ENCODE measurements at regions not wholly inside any gene's neighbourhood (a gene's known extent, or its start where the extent isn't known, plus 50 kb on each side); places are given as distances from the start of the nearest gene placed in this dataset.

DNA sequence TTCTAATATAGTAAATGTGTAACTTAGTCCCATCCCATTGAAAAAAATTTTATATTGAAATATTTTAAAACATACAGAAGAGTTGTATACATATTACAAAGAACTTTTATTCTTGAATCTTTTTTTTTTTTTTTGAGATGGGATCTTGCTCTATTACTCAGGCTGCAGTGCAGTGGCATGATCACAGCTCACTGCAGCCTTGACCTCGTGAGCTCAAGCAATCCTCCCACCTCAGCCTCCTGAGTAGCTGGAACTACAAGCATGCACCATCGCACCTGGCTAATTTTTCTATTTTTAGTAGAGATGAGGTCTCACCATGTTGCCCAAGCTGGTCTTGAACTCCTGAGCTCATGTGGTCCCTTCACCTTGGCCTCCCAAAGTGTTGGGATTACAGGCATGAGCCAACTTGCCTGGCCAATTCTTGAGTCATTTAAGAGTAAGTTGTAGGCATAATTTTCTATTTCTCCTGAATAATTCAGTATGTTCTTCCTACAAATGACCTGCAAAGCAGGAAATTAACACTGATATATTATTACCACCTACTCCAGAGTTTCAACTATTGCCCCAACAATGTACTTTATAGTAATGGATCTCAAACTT, 153.0 kb upstream of the BMP4 start:
- TF ChIP-seq RFX5 (IDR thresholded peaks at IDR 0.05; ENCODE audit: low read length) (no peak), POLR2AphosphoS5 (IDR thresholded peaks at IDR 0.05; ENCODE audit: low read depth, low read length) (no peak), EP300 (IDR thresholded peaks at IDR 0.05; ENCODE audit: borderline replicate concordance in 1 of 2, low read depth in 1 of 2, low read length in 1 of 2) (no peak), CTCF (IDR thresholded peaks at IDR 0.05) (no peak), RAD21 (IDR thresholded peaks at IDR 0.05; ENCODE audit: low read length) (no peak), GATA2 (CRISPR knock-in tag; IDR thresholded peaks at IDR 0.05) (no peak), EZH2phosphoT487 (IDR thresholded peaks at IDR 0.05; ENCODE audit: borderline replicate concordance, low read depth) (no peak), GABPA (IDR thresholded peaks at IDR 0.05; ENCODE audit: low read depth) (no peak)
- TF ChIP-seq, protein P1, sequence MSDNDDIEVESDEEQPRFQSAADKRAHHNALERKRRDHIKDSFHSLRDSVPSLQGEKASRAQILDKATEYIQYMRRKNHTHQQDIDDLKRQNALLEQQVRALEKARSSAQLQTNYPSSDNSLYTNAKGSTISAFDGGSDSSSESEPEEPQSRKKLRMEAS (IDR thresholded peaks at IDR 0.05; ENCODE audit: low read depth) = no peak
- TF ChIP-seq, protein P2, sequence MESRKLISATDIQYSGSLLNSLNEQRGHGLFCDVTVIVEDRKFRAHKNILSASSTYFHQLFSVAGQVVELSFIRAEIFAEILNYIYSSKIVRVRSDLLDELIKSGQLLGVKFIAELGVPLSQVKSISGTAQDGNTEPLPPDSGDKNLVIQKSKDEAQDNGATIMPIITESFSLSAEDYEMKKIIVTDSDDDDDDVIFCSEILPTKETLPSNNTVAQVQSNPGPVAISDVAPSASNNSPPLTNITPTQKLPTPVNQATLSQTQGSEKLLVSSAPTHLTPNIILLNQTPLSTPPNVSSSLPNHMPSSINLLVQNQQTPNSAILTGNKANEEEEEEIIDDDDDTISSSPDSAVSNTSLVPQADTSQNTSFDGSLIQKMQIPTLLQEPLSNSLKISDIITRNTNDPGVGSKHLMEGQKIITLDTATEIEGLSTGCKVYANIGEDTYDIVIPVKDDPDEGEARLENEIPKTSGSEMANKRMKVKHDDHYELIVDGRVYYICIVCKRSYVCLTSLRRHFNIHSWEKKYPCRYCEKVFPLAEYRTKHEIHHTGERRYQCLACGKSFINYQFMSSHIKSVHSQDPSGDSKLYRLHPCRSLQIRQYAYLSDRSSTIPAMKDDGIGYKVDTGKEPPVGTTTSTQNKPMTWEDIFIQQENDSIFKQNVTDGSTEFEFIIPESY (IDR thresholded peaks at IDR 0.05; ENCODE audit: borderline replicate concordance, low read depth) = no peak

Measured in SK-N-SH (cell line).